AG09309 (cell line): ENCODE measurements at regions not wholly inside any gene's neighbourhood (a gene's known extent, or its start where the extent isn't known, plus 50 kb on each side); places are given as distances from the start of the nearest gene placed in this dataset.
A peak's percentile ranks its signal among the peaks of the same experiment; 100 is the strongest.

Experiments used
- DNase-seq: peaks from one replicate; pipeline ENCODE4 v3.0.0-alpha.2; 2010; ENCODE audit warnings: low read depth
- H3K4me3 ChIP-seq: 2 replicates; pipeline ENCODE4 v1.5.1; 2011; ENCODE audit warnings: mild to moderate bottlenecking, low read depth, low read length, moderate library complexity; ENCODE audit not compliant: control insufficient read depth
- TF ChIP-seq, protein P1 (sequence below): IDR thresholded peaks from 2 replicates; pipeline ENCODE4 v1.5.1; 2011; ENCODE audit warnings: mild to moderate bottlenecking, low read depth, low read length, inconsistent platforms; ENCODE audit not compliant: insufficient read depth, control insufficient read depth; ENCODE audit errors: missing control alignments

DNA sequence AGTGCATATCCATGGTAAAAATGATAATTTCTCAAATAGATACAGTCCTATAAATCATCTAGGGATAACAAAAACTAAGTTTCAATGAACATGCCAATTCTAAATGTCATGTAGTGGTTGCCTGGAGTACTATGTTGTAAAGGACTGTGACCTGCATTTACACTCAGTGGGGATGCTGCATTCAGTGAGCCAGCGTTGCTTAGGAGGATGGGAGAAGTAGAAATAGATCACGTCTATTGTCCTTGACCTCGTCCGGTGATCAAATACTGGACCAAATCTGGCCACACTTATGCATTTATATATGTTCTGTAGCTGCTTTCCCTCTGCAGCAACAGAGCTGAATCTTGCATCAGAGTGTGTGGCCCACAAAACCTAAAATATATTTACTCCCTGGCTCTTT lies 139.0 kb upstream of the ETAA1 start:
- no peak overlapping the region for H3K4me3 ChIP-seq
- TF ChIP-seq, protein P1, sequence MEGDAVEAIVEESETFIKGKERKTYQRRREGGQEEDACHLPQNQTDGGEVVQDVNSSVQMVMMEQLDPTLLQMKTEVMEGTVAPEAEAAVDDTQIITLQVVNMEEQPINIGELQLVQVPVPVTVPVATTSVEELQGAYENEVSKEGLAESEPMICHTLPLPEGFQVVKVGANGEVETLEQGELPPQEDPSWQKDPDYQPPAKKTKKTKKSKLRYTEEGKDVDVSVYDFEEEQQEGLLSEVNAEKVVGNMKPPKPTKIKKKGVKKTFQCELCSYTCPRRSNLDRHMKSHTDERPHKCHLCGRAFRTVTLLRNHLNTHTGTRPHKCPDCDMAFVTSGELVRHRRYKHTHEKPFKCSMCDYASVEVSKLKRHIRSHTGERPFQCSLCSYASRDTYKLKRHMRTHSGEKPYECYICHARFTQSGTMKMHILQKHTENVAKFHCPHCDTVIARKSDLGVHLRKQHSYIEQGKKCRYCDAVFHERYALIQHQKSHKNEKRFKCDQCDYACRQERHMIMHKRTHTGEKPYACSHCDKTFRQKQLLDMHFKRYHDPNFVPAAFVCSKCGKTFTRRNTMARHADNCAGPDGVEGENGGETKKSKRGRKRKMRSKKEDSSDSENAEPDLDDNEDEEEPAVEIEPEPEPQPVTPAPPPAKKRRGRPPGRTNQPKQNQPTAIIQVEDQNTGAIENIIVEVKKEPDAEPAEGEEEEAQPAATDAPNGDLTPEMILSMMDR = no peak
- no peak for DNase-seq

DNA sequence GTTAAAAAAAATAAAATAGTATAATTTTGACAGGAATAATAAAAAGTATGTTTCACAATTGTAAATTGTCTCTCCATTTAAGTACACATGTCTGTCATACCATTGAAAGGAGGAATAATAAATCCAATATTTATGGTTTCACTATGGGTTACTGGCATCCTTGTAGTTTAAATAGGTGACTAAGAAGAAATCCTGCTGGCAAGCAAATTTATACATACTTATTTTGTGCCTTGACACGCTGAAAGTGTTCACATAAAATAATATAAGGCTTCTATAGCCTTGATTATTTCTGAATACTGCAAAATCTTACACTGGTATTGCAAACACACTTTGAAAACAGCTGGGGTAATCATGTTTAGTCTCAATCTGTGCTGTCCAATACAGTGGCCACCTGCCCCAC lies 138.3 kb upstream of the ETAA1 start:
- H3K4me3 ChIP-seq = no peak overlapping the region
- TF ChIP-seq, protein P1 = no peak

DNA sequence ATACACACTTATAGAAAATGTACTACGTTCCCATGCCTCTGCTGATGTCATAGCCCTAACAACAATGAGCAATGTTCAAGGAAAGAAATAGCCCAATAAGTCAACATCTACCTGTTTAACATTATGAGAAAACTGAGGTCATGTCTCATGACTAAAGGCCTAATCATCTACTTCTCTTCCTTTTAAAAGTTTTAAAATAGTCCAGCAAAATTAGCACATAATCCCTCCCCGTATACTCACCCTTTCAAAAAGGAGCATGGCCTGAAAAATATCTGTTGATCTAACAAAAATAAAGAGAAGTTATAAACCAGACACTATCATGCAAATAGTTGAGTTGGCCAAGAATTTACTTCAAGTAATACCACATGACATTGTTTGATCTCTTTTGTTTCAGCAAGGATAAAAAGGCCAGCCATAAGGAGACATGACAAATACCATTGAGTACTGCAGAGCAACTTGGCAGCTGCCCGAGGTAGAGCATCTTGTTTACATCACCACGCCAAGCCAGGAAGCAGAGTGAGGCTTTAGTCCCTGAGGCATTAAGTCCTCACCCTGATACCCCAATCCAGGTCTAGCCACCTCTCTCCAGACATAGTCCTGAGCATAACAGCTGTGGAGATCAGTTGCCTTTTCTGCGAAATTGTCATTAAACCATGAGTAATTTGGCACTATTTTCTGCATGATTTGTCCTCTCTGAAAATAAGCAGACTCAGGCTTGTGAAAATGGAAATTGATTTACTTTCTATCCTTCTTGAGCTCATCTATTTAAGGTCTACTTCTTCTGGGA lies 137.4 kb upstream of the ETAA1 start:
- TF ChIP-seq, protein P1 = no peak
- H3K4me3 ChIP-seq = no peak overlapping the region
- DNase-seq = peak; percentile 74

More for the DNA sequence above, 138.3 kb upstream of the ETAA1 start:
- DNase-seq = no peak

DNA sequence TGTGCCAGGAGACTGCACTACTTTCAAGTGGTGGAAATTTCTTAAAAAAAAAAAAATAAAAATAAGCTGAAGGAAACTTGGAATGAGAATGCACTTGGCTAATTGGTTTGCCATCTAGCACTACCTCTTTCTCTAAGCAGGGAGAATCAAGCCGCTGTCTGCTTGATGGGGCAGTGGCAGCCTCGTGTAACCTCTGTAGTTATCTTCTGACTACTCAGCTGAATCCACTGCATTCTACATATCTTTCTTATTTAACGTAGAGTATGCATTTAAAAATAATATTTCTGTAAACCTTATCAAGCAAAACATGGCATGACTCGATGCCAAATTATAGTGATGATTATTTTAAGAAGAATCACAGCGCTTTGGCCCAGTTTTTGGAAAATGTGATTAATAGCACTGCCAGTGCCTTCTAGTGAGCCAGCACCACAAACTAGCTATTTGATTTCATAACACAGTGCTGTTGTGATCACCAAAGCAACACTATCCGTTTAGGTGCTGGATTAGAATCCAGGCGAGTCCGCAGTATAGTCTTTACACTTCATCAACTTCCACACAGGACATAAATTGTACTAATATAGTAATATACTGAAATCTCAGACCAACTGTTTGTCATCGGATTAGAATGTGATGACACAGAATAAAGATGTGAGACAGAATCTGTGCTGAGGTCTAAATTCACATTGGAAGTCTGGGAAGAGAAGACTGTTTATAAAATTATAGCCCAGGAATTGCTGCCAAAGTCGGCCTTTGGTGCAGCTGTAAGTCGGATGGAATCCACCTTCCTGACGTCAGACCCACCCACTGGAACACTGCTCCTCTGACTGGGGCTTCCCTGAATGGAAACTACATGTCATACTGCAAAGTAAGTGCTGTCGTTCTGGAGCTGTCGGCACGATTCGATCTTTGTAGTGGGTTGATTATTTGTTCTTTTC lies 136.5 kb upstream of the ETAA1 start:
- TF ChIP-seq, protein P1 = no peak
- no peak overlapping the region for H3K4me3 ChIP-seq
- DNase-seq = peak; percentile 98

DNA sequence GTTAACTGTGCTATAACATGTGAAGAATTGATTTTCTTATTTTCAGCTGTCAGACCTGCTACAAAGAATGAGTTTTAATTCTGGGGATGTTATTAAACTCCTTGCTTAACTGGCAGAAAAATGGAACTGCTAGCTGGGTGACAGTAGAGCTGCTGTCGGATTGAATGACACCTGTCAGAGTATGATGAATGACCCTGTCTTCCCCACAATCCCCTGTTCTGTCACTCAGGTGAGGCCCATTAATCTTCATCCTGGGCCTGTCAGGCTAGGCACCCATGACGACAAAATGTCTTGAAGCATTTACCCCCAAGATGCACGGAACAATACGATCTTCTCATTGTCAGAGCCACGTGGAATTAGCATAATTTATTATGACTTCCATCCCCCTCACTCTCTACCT lies 129.9 kb upstream of the ETAA1 start:
- no peak for DNase-seq
- TF ChIP-seq, protein P1 = no peak
- no peak overlapping the region for H3K4me3 ChIP-seq

DNA sequence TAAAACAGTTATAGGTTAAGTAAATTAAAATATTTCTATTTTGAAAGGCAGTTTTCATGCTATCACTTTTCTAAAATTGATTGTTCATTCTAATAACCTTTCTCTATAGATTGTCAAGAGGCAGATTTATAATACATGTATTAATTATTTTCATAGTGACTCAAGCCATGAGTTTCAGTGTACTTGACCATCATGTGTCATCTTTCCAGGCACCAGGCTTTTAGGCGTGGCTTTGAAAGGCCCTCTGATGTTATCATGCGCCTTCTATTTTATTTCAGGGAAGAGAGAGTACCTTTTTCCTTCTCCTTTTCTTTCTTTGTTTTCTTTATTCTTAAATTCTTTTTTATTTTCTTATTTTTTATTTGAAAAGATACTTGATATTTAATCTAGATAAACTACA lies 128.3 kb upstream of the ETAA1 start:
- DNase-seq = no peak
- TF ChIP-seq, protein P1 = no peak
- no peak overlapping the region for H3K4me3 ChIP-seq
